Daoy (cell line): ENCODE measurements at regions not wholly inside any gene's neighbourhood (a gene's known extent, or its start where the extent isn't known, plus 50 kb on each side); places are given as distances from the start of the nearest gene placed in this dataset.
A peak's percentile ranks its signal among the peaks of the same experiment; 100 is the strongest.

ENCODE experiments used
- DNase-seq: peaks from one replicate; pipeline ENCODE4 v3.0.0-alpha.2; 2015; ENCODE audit warnings: low read depth

DNA sequence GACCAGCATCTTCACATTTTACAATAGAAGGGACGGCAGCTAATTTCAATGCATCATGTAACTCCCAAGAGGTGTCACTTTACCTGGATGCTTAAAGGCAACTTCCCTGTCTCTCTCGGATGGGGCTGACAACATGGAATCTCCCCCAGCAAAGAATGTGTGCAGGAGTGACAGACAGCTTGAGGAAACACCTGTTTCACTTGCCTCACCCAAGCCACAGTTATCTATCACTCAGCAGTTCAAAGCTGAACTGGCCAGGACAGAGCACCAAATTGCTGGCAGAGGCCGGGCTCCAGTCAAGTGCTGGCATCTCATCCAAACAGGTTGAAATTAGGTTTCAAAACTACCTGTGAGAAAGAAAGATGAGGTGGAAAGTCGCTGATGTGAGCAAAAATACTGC lies 538.0 kb upstream of the PLXNA2 start:
- no peak for DNase-seq

DNA sequence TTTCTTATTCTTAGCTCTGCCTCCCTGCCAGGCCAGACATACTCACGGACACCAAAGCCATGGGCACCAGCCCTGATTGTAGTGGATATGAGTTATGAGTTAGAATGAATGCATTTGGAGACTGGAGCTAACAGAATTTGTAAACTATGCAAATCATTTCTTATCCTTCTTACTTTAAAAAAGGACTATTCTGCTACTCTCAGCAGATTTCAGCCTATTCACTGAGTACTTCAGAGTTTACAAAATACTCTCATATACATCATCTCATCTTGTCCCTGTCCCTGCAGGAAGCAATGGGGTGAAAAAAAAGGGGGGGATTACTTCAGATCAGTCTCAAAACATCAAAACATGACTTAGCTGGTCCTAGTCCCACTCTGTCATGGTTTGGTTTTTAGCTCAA lies 541.4 kb upstream of the PLXNA2 start:
- DNase-seq: no peak

DNA sequence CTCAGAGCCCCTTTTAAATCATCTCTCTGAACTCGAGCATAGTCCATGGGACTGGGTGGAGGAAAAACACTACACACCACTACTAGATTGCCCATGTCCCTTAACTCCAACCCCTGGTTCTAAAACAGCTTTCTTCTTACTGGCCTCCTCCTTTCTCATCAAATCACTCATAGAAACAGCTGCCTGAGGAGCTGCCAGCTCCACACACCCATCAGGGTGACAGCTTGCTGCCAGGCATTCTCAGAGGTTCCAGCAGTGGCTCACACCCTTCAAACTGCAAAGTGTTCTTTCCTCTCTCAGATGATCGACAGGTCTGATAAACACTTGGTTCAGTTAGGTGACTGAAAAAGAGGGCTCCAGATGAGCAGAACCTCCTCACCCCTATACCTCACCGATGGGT lies 543.0 kb upstream of the PLXNA2 start:
- DNase-seq: no peak

DNA sequence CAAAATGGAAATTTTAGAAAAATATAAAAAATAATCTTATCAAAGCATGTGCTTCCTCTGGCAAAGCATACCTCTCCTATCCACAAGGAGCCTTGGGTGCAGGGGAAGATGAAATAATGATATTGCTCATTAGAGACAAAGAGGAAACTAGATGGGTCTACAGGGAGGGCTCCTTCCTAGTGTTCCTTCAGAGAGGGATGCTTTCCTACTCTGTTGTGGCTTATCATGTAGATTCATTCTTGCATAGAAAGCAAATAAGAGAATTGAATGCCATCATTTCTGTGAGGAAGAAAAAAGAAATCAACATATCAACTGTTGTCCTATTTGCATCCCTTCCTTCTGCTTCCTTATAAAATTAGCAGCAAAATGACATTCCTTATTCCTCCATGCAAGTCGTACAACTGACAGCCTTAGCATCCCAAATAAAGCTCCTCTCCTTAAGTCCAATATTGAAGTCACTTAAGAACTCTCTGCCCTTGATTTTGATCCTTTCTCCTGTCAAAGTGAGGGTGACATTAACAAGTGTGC lies 543.9 kb upstream of the PLXNA2 start:
- DNase-seq: no peak

GRCh38 chr1:208791456-208791855 lies 547.3 kb upstream of the PLXNA2 start:
- no peak for DNase-seq

DNA sequence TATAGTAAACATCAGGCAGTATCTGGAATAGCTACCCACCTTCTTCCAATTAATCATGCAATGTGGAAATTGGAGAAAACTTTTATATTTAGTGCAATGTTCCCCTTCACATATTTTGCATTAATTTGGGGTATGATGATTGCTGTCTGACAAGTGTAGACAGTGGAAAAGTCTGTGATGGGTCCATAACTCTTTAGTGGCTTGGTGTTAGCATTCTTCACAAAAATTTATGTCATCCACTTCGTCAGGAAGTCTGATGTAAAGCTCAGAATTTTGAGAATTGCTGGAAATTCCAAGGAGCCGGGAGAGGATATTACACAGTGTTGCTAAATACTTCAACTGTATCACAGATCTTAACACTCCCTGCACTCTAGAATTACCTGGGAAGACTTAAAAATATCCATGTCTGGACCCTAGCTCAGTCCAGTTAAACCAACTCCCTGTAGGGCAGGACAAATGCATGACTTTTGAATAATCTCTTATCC lies 549.7 kb upstream of the PLXNA2 start:
- DNase-seq: no peak

DNA sequence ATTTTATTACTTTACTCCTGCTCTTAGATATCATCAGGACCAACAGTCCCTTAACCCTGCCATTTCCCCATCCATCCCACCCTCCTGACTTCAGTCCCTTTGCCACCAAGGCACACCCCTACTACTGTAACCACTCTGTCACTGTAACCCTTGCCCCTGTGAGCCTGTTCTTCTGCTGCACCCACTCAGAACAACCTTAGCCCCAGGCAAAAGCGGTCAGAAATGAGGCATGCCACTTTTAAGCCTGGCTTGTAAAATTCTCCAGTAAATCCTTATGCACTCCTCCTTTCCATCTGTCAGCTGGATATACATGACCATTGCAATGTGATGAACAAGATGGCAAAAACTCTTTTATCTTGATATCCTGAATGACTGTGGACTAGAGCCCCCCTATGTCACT lies 555.0 kb upstream of the PLXNA2 start:
- DNase-seq: no peak

DNA sequence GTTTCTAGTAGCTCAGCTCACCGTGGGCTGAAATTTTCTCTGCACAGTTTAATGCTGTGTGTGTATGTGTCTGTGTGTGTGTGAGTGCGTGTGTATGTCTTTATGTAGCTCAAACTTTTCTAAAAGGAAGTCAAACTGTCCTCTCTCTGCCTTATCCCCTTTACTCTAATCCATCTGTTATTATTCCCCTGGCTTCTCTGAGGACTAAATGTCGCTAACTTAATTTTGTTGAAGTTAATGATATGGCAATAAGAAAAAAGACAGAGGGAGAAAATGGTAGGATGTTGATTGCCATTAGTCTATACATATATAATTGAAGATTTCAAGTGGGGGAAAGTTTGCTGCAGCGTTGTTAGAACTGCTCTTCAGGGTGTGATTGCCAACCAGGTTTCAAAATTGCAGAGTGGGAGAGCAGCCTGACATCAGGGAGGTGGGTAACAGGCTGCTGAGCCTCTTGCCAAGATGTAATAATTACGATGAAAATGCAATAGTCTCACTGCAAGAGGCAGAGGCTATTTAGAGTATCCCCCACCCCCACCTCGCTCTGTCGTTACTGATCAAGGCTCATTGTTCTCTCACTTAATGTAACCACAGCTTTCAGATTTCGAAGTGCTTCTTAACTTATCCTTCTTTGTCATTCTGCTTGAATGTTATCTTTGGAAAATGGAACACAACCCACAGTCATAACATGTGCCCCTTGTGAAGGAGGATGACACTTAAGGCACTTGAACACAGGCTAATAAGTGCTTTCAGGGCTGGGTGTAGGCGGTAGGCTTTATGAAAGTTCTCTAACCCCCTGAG lies 559.0 kb upstream of the PLXNA2 start:
- peak; percentile 4 for DNase-seq

- peak; percentile 12 for DNase-seq
These were observed 563.4 kb upstream of the PLXNA2 start for GRCh38 chr1:208807446-208808127.

DNA sequence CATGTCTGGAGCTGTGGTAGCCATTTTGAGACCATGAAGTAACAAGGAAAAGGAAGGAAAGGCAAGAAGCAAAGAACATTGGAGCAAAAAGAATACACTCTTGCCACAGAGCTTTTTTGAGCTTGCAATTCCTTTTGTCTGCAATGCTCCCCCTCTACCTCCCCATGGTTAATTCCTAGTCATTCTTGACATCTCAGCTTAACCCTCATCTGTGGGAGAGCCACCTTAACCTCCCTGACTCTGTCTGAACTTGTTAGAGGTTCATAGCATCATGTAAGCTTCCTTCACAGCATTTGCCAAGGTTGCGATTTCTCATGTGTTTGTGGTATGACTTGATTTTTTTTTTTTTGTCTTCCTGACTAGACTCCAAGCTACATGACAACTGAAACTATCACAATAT lies 564.1 kb upstream of the PLXNA2 start:
- no peak for DNase-seq

GRCh38 chr1:208809876-208810275 lies 565.7 kb upstream of the PLXNA2 start:
- no peak for DNase-seq

- DNase-seq: no peak
These were observed 574.7 kb upstream of the PLXNA2 start for GRCh38 chr1:208818770-208819445.

- DNase-seq: no peak
These were observed 576.5 kb upstream of the PLXNA2 start for GRCh38 chr1:208820580-208821212.

DNA sequence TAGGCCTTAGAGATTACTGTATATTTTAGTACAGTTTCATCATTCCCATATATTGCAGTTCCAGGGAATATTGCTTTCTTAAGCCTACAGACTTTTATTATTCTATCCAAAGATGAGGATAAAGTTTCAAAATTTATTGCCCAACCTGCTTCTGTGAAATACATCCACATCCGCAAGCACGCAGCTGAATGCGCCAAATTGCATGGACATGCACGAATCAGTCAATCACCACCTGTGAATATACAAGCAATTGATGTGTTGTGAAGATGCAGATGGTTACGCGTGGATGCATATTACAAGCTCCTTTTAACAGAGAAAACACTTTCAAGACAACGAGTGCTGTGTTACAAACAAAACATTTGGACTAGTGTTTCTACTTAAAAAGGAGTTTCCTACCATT lies 577.8 kb upstream of the PLXNA2 start:
- DNase-seq: no peak

- DNase-seq: no peak
These were observed 581.1 kb upstream of the PLXNA2 start for GRCh38 chr1:208825300-208825699.

DNA sequence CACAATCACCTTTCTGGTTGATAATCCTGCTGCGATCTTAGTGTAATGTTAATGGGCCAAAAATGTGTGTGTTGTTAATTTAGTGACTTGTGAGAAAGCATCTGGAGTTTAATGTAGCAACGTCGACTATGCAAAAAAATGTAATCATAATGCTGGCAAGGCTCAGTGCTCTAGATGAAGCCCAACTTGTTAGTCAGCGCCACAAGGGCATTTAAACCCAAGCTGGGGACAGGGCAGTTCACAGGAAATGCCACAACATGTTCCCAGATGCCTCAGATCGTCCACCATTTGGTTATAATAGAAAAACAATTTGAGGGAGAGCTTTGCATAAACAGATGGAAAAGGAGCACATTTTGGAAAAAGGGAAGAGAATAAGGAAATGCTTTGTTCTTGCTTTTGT lies 585.4 kb upstream of the PLXNA2 start:
- DNase-seq: no peak

DNA sequence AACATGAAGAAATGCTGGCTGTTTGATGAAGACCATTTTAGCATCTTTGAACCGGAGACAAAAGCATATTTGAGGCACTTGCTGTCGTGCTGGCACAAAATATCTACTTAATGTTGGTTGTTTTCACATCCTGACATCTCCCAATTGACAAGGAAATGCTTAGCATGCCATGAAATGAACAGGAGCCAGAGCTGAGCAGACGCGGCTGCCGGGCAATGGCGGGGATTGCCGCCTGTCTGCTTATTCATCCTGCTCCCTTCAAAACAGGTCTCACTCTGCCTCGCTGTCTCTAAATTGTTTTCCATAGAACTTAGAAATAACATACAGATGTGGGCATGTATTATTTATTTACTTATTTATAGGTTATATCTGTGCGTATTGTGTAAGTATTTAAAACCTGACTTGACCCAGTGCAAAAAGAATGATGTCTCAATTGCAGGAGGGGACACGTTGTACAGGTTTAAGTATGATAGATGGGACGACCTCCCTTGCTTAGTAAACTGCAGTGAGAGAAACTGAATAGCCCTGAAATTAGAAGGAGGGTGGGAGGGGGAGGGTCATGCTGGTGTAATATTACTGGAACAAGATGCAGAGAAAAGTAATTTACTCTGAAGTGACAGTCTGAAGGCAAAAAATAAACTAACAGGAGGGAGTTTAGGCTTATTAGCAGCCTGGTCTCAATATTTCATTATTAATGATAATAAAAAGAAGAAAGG lies 590.4 kb upstream of the PLXNA2 start:
- DNase-seq: no peak

DNA sequence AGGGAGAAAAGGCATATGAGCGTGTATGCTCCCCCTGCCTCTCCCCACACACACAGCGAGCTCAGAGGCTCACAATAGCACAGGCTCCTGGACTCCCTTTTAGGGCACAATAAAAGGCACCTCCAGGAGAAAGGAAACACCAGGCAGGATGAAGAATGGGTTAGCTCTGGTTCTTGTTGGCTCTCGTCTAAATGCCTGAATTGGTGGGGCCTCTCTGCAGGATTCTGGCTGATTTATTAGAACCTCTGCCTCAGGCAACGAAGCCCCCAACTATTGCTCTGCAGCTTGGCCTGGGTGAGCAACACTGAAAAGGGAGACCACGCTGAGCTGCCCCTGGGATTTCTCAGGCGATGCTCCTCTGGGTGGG lies 590.9 kb upstream of the PLXNA2 start:
- DNase-seq: no peak

GRCh38 chr1:208835781-208836180 lies 591.6 kb upstream of the PLXNA2 start:
- no peak for DNase-seq

DNA sequence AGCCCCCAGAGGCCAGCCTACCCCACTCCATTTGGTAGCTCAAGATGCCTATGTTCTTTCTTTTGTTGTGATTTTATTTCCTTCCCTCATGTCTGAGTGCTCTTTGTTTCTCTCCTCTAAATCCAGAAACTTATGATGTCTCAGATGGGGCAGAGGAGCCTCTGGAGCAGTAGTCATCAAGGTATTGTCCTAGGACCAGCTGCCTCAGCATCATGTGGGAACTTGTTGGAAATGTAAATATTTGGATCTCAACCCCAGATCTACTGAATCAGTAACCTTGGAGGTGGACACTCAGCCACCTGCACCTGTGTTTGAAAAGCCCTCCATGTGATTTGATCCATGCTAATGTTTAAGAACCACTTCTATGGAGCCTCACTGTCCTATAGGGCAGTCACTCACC lies 593.1 kb upstream of the PLXNA2 start:
- DNase-seq: no peak

- no peak for DNase-seq
These were observed 597.3 kb upstream of the PLXNA2 start for GRCh38 chr1:208841436-208841835.
